ENCODE measurements at regions not wholly inside any gene's neighbourhood (a gene's known extent, or its start where the extent isn't known, plus 50 kb on each side); places are given as distances from the start of the nearest gene placed in this dataset.

GRCh38 chr18:76727589-76727988 lies 94.8 kb upstream of the ZNF236 start:
- DNase-seq = no peak
- no peak overlapping the region for H3K4me2 ChIP-seq (ENCODE audit: low read length)
- H3K79me2 ChIP-seq (ENCODE audit: control insufficient read depth, insufficient read depth, low read length) = no peaks in the 10 kb centered on the region
- no peak overlapping the region for H4K8ac ChIP-seq (ENCODE audit: low read depth, low read length)
- no peak overlapping the region for H4K5ac ChIP-seq (ENCODE audit: low read length)
- H2BK15ac ChIP-seq (replicated peaks; ENCODE audit: low read depth) = no peak overlapping the region
- no peak overlapping the region for H2AK5ac ChIP-seq (ENCODE audit: low read length)
- H3K27ac ChIP-seq (ENCODE audit: low read depth, low read length) = no peak overlapping the region
- no peak overlapping the region for H3K4me3 ChIP-seq (ENCODE audit: low read length)
- no peak overlapping the region for H3K56ac ChIP-seq (ENCODE audit: low read length)
- no peak overlapping the region for H3K23ac ChIP-seq (ENCODE audit: low read length)
- no peak overlapping the region for H2BK5ac ChIP-seq (ENCODE audit: low read length)
- no peaks in the 10 kb centered on the region for H3K27me3 ChIP-seq (ENCODE audit: insufficient read depth, low read length, poor library complexity)
- H3K18ac ChIP-seq (ENCODE audit: low read length) = no peak overlapping the region
- no CpG with 5 or more reads among the region's 1 CpG for WGBS (ENCODE audit: extremely low coverage, insufficient coverage, low lambda C conversion rate)
- H3K79me1 ChIP-seq (ENCODE audit: low read length) = no peaks in the 10 kb centered on the region
- H2BK120ac ChIP-seq (ENCODE audit: low read depth, low read length) = no peak overlapping the region
- H3K4ac ChIP-seq (ENCODE audit: low read depth, low read length) = no peak overlapping the region
- no peaks in the 10 kb centered on the region for H3K4me1 ChIP-seq (ENCODE audit: control insufficient read depth, low read depth, low read length)
- no peak overlapping the region for H3K9ac ChIP-seq (ENCODE audit: low read length)
- H3K36me3 ChIP-seq (ENCODE audit: control insufficient read depth, insufficient read depth, low read length) = no peaks in the 10 kb centered on the region

DNA sequence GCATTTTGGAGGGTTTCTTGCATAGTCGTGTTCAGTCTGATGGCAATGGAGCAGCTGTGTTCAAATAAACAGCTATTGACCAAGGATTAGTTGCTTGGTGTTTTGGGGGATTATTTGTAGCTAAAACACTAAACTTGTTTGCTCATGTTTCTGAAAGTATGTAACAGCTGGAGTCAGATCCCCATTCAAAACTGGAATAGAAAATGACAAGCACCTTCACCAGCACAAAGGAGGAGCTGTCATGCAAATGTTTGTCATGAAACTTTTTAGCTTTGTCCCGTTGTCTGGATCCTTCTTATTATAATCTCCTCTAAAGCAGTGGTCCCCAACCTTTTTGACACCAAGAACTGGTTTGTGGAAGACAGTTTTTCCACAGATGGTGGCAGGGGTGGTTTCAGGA lies 96.9 kb upstream of the ZNF236 start:
- no peak overlapping the region for H3K23ac ChIP-seq (ENCODE audit: low read length)
- no peak overlapping the region for H3K27ac ChIP-seq (ENCODE audit: low read depth, low read length)
- DNase-seq = no peak
- no peak overlapping the region for H2AK5ac ChIP-seq (ENCODE audit: low read length)
- H3K56ac ChIP-seq (ENCODE audit: low read length) = no peak overlapping the region
- WGBS (ENCODE audit: extremely low coverage, insufficient coverage, low lambda C conversion rate) = no CpG with 5 or more reads among the region's 2 CpGs
- H3K9ac ChIP-seq (ENCODE audit: low read length) = no peak overlapping the region
- no peak overlapping the region for H3K4ac ChIP-seq (ENCODE audit: low read depth, low read length)
- no peak overlapping the region for H3K4me3 ChIP-seq (ENCODE audit: low read length)
- H3K18ac ChIP-seq (ENCODE audit: low read length) = no peak overlapping the region
- H3K36me3 ChIP-seq (ENCODE audit: control insufficient read depth, insufficient read depth, low read length) = no peaks in the 10 kb centered on the region
- no peak overlapping the region for H3K4me2 ChIP-seq (ENCODE audit: low read length)
- no peak overlapping the region for H2BK15ac ChIP-seq (replicated peaks; ENCODE audit: low read depth)
- no peaks in the 10 kb centered on the region for H3K79me1 ChIP-seq (ENCODE audit: low read length)
- no peak overlapping the region for H2BK120ac ChIP-seq (ENCODE audit: low read depth, low read length)
- no peak overlapping the region for H4K5ac ChIP-seq (ENCODE audit: low read length)
- H2BK5ac ChIP-seq (ENCODE audit: low read length) = no peak overlapping the region
- H3K27me3 ChIP-seq (ENCODE audit: insufficient read depth, low read length, poor library complexity) = no peaks in the 10 kb centered on the region
- no peaks in the 10 kb centered on the region for H3K79me2 ChIP-seq (ENCODE audit: control insufficient read depth, insufficient read depth, low read length)
- no peak overlapping the region for H4K8ac ChIP-seq (ENCODE audit: low read depth, low read length)
- no peaks in the 10 kb centered on the region for H3K4me1 ChIP-seq (ENCODE audit: control insufficient read depth, low read depth, low read length)

DNA sequence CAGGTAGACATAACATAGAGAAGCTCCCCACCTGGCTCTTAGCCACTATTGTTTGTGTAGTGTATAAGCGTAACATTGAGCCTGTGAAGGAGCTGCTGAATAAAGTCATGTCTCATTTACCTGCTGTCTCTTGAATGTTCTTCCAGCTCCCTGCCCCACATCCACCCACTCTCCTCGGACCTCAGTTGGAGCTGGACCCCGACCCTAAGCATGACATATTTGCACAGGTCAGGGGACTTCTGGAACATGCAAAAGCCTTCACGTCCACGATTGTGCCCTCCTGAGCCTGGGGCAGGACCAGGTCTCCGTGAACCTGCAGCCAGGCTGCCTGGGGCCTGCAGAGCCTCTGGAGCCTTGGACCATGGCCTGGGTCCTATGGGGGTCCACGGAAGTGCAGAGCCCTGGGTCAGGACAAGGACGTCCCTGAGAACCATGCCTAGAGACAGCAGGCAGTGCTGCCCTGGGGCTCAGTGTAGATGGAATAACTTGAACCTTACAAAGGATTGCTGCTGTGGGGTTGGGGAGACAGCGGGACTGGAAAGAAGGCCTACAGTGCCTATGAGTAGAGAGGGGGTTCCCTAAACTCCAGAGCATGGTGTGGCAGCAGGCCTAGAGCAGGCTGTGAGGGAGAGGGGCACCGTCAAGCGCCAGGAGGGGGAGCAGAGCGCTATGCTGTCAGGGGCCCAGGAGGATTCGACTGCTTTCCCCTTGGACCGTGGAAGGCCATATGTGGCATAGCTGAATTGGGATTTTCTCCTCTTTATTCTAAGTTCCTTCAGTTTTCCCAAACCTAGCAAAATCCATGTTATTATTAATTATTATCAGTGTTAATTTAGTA lies 99.9 kb upstream of the ZNF236 start:
- no peaks in the 10 kb centered on the region for H3K79me2 ChIP-seq (ENCODE audit: control insufficient read depth, insufficient read depth, low read length)
- H2AK5ac ChIP-seq (ENCODE audit: low read length) = no peak overlapping the region
- no peak overlapping the region for H3K4me2 ChIP-seq (ENCODE audit: low read length)
- H3K4me1 ChIP-seq (ENCODE audit: control insufficient read depth, low read depth, low read length) = no peaks in the 10 kb centered on the region
- no peak overlapping the region for H4K8ac ChIP-seq (ENCODE audit: low read depth, low read length)
- no peak overlapping the region for H2BK15ac ChIP-seq (replicated peaks; ENCODE audit: low read depth)
- no peak overlapping the region for H3K27ac ChIP-seq (ENCODE audit: low read depth, low read length)
- no peak overlapping the region for H2BK120ac ChIP-seq (ENCODE audit: low read depth, low read length)
- no peak overlapping the region for H4K5ac ChIP-seq (ENCODE audit: low read length)
- H3K4ac ChIP-seq (ENCODE audit: low read depth, low read length) = no peak overlapping the region
- H3K27me3 ChIP-seq (ENCODE audit: insufficient read depth, low read length, poor library complexity) = no peaks in the 10 kb centered on the region
- no peak overlapping the region for H3K9ac ChIP-seq (ENCODE audit: low read length)
- no peak for DNase-seq
- no peaks in the 10 kb centered on the region for H3K79me1 ChIP-seq (ENCODE audit: low read length)
- no peak overlapping the region for H2BK5ac ChIP-seq (ENCODE audit: low read length)
- no peak overlapping the region for H3K4me3 ChIP-seq (ENCODE audit: low read length)
- no peak overlapping the region for H3K23ac ChIP-seq (ENCODE audit: low read length)
- no peaks in the 10 kb centered on the region for H3K36me3 ChIP-seq (ENCODE audit: control insufficient read depth, insufficient read depth, low read length)
- no CpG with 5 or more reads among the region's 14 CpGs for WGBS (ENCODE audit: extremely low coverage, insufficient coverage, low lambda C conversion rate)
- H3K18ac ChIP-seq (ENCODE audit: low read length) = no peak overlapping the region
- H3K56ac ChIP-seq (ENCODE audit: low read length) = no peak overlapping the region

DNA sequence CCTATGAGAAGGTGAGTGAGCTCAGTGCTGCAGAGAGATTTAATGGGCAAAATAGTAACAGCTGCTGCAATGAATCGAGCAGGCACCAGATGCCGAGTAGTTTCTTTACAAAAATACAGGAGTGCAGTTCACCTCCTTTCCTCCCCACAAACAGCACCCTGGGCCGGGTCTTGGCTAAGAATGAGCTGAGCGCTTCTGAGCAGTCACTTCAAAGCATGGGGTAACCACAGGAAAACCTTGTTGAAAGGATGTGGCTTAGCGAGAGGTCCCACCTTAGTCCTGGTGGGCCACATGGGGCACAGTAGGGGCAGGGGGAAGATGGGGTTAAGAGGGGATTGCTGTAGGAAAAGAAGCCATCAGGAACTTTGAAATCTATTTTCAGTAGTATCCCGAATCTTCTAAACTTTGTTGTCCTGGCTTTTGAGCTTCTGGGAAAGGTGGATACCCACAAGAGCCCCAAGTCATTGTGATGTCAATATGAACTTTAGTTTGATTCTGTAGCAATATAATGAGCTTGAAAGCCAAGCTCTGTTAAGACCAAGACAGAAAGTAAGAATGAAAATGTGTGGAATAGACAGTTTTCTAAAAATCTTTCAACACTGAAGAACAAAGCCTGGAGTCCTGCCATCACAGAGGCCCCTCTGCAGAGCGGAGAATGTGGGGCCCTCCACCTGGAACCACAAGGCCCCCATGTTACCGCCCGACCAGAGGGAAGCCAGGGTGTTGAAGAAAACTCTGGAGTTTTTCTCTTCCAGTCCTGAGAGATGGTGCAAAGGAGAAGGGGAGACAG lies 101.0 kb upstream of the ZNF236 start:
- Histone ChIP-seq H2BK5ac (ENCODE audit: low read length) (no peak overlapping the region), H3K79me2 (ENCODE audit: control insufficient read depth, insufficient read depth, low read length) (no peaks in the 10 kb centered on the region), H2BK15ac (replicated peaks; ENCODE audit: low read depth) (no peak overlapping the region), H3K9ac (ENCODE audit: low read length) (no peak overlapping the region), H3K4me3 (ENCODE audit: low read length) (no peak overlapping the region), H3K18ac (ENCODE audit: low read length) (no peak overlapping the region), H3K23ac (ENCODE audit: low read length) (no peak overlapping the region), H3K36me3 (ENCODE audit: control insufficient read depth, insufficient read depth, low read length) (no peaks in the 10 kb centered on the region), H3K4ac (ENCODE audit: low read depth, low read length) (no peak overlapping the region), H3K4me1 (ENCODE audit: control insufficient read depth, low read depth, low read length) (no peaks in the 10 kb centered on the region), H4K8ac (ENCODE audit: low read depth, low read length) (no peak overlapping the region), H3K56ac (ENCODE audit: low read length) (no peak overlapping the region), H3K27me3 (ENCODE audit: insufficient read depth, low read length, poor library complexity) (no peaks in the 10 kb centered on the region), H4K5ac (ENCODE audit: low read length) (no peak overlapping the region), H3K79me1 (ENCODE audit: low read length) (no peaks in the 10 kb centered on the region), H3K27ac (ENCODE audit: low read depth, low read length) (no peak overlapping the region), H3K4me2 (ENCODE audit: low read length) (no peak overlapping the region), H2BK120ac (ENCODE audit: low read depth, low read length) (no peak overlapping the region), H2AK5ac (ENCODE audit: low read length) (no peak overlapping the region)
- WGBS (ENCODE audit: extremely low coverage, insufficient coverage, low lambda C conversion rate) = no CpG with 5 or more reads among the region's 9 CpGs
- DNase-seq = no peak

GRCh38 chr18:76720683-76721082 lies 101.7 kb upstream of the ZNF236 start:
- Histone ChIP-seq H2BK5ac (ENCODE audit: low read length) (no peak overlapping the region), H3K4ac (ENCODE audit: low read depth, low read length) (no peak overlapping the region), H3K18ac (ENCODE audit: low read length) (no peak overlapping the region), H3K36me3 (ENCODE audit: control insufficient read depth, insufficient read depth, low read length) (no peaks in the 10 kb centered on the region), H3K27ac (ENCODE audit: low read depth, low read length) (no peak overlapping the region), H4K8ac (ENCODE audit: low read depth, low read length) (no peak overlapping the region), H3K9ac (ENCODE audit: low read length) (no peak overlapping the region), H3K4me2 (ENCODE audit: low read length) (no peak overlapping the region), H3K27me3 (ENCODE audit: insufficient read depth, low read length, poor library complexity) (no peaks in the 10 kb centered on the region), H3K4me3 (ENCODE audit: low read length) (no peak overlapping the region), H3K79me2 (ENCODE audit: control insufficient read depth, insufficient read depth, low read length) (no peaks in the 10 kb centered on the region), H2AK5ac (ENCODE audit: low read length) (no peak overlapping the region), H4K5ac (ENCODE audit: low read length) (no peak overlapping the region), H2BK15ac (replicated peaks; ENCODE audit: low read depth) (no peak overlapping the region), H3K56ac (ENCODE audit: low read length) (no peak overlapping the region), H3K79me1 (ENCODE audit: low read length) (no peaks in the 10 kb centered on the region), H3K23ac (ENCODE audit: low read length) (no peak overlapping the region), H2BK120ac (ENCODE audit: low read depth, low read length) (no peak overlapping the region), H3K4me1 (ENCODE audit: control insufficient read depth, low read depth, low read length) (no peaks in the 10 kb centered on the region)
- DNase-seq = no peak
- no CpG with 5 or more reads among the region's 5 CpGs for WGBS (ENCODE audit: extremely low coverage, insufficient coverage, low lambda C conversion rate)
